Peyer's patch (tissue), 4 donors: ENCODE measurements at regions not wholly inside any gene's neighbourhood (a gene's known extent, or its start where the extent isn't known, plus 50 kb on each side); places are given as distances from the start of the nearest gene placed in this dataset.

Experiments
- DNase-seq, 3 donors: peaks; one replicate each; pipeline ENCODE4 v3.0.0-alpha.2; 2017 to 2019
- H3K27ac ChIP-seq, 4 donors: fragments of 200-600 bp; sonication (generic); one replicate each; pipeline ENCODE4 v1.5.1; 2016 to 2019
- H3K27me3 ChIP-seq, 2 donors: fragments of 200-600 bp; sonication (generic); one replicate each; pipeline ENCODE4 v1.5.1; 2019
- H3K36me3 ChIP-seq, 3 donors: fragments of 200-600 bp; sonication (generic); one replicate each; pipeline ENCODE4 v1.5.1; 2016 to 2019
- H3K4me1 ChIP-seq, 4 donors: fragments of 200-600 bp; sonication (generic); one replicate each; pipeline ENCODE4 v1.5.1; 2016 to 2019
- H3K4me3 ChIP-seq, 4 donors: fragments of 200-600 bp; sonication (generic); 1 replicate in 3 of 4; 2 replicates in 1 of 4; pipeline ENCODE4 v1.5.1; 2016 to 2019; ENCODE audit warnings: mild to moderate bottlenecking in 1 of 4
- H3K9me3 ChIP-seq, 4 donors: fragments of 200-600 bp; sonication (generic); one replicate each; pipeline ENCODE4 v1.5.1; 2016 to 2019; ENCODE audit warnings: mild to moderate bottlenecking in 1 of 4
- CTCF ChIP-seq, 6 experiments: fragments of 450-650 bp in 4 of 6; fragments of 200-600 bp in 2 of 6; sonication (generic) in 1 of 6; IDR thresholded peaks; one replicate each; pipeline ENCODE4 v1.5.1; 2017 to 2019; ENCODE audit warnings: antibody characterized with exemption in 6 of 6, mild to moderate bottlenecking in 3 of 6, moderate library complexity in 1 of 6
- POLR2A ChIP-seq, 2 donors: fragments of 450-650 bp; IDR thresholded peaks; one replicate each; pipeline ENCODE4 v1.5.1; 2017; ENCODE audit warnings: antibody characterized with exemption in 2 of 2, mild to moderate bottlenecking in 2 of 2, moderate library complexity in 2 of 2

- no peaks in the 10 kb centered on the region for H3K9me3 ChIP-seq
- H3K4me3 ChIP-seq, result no peak overlapping the region
- H3K36me3 ChIP-seq, result no peaks in the 10 kb centered on the region
- DNase-seq, result no peak
- no peaks in the 10 kb centered on the region for H3K27me3 ChIP-seq
- TF ChIP-seq POLR2A (IDR thresholded peaks at IDR 0.05) (no peak), CTCF (IDR thresholded peaks at IDR 0.05) (peak in 3 of 6 experiments; percentile 14 to 28 (median 14))
- no peaks in the 10 kb centered on the region for H3K4me1 ChIP-seq
- H3K27ac ChIP-seq, result no peak overlapping the region
Observed at GRCh38 chr2:204051476-204051875, 114.9 kb downstream of the ICOS start.

GRCh38 chr2:204051984-204052556 is 115.5 kb downstream of the ICOS start:
- Histone ChIP-seq H3K36me3 (no peaks in the 10 kb centered on the region), H3K4me1 (no peaks in the 10 kb centered on the region), H3K27ac (no peak overlapping the region), H3K4me3 (no peak overlapping the region), H3K27me3 (no peaks in the 10 kb centered on the region), H3K9me3 (no peaks in the 10 kb centered on the region)
- no peak for DNase-seq
- TF ChIP-seq POLR2A (IDR thresholded peaks at IDR 0.05) (no peak), CTCF (IDR thresholded peaks at IDR 0.05) (no peak)

GRCh38 chr2:204059016-204059415 is 122.5 kb downstream of the ICOS start:
- no peaks in the 10 kb centered on the region for H3K27me3 ChIP-seq
- no peaks in the 10 kb centered on the region for H3K4me1 ChIP-seq
- no peak for DNase-seq
- H3K36me3 ChIP-seq, result no peaks in the 10 kb centered on the region
- TF ChIP-seq CTCF (IDR thresholded peaks at IDR 0.05) (no peak), POLR2A (IDR thresholded peaks at IDR 0.05) (no peak)
- no peak overlapping the region for H3K4me3 ChIP-seq
- no peak overlapping the region for H3K27ac ChIP-seq
- no peaks in the 10 kb centered on the region for H3K9me3 ChIP-seq

GRCh38 chr2:204060841-204061240 is 124.3 kb downstream of the ICOS start:
- Histone ChIP-seq H3K9me3 (no peaks in the 10 kb centered on the region), H3K4me3 (no peak overlapping the region), H3K27me3 (no peaks in the 10 kb centered on the region), H3K4me1 (no peaks in the 10 kb centered on the region), H3K36me3 (no peaks in the 10 kb centered on the region), H3K27ac (no peak overlapping the region)
- no peak for TF ChIP-seq CTCF (IDR thresholded peaks at IDR 0.05)
- no peak for TF ChIP-seq POLR2A (IDR thresholded peaks at IDR 0.05)
- no peak for DNase-seq

GRCh38 chr2:204061241-204061640 is 124.7 kb downstream of the ICOS start:
- H3K9me3 ChIP-seq, result no peaks in the 10 kb centered on the region
- no peak overlapping the region for H3K4me3 ChIP-seq
- no peaks in the 10 kb centered on the region for H3K27me3 ChIP-seq
- H3K27ac ChIP-seq, result no peak overlapping the region
- TF ChIP-seq CTCF (IDR thresholded peaks at IDR 0.05) (no peak), POLR2A (IDR thresholded peaks at IDR 0.05) (no peak)
- H3K36me3 ChIP-seq, result no peaks in the 10 kb centered on the region
- DNase-seq, result no peak
- H3K4me1 ChIP-seq, result no peaks in the 10 kb centered on the region

- H3K27me3 ChIP-seq, result no peaks in the 10 kb centered on the region
- no peak for TF ChIP-seq CTCF (IDR thresholded peaks at IDR 0.05)
- no peak for TF ChIP-seq POLR2A (IDR thresholded peaks at IDR 0.05)
- H3K4me1 ChIP-seq, result no peaks in the 10 kb centered on the region
- H3K27ac ChIP-seq, result no peak overlapping the region
- H3K9me3 ChIP-seq, result no peaks in the 10 kb centered on the region
- no peak overlapping the region for H3K4me3 ChIP-seq
- no peaks in the 10 kb centered on the region for H3K36me3 ChIP-seq
- no peak for DNase-seq
Observed at GRCh38 chr2:204064119-204064518, 127.6 kb downstream of the ICOS start.
